ENCODE measurements at regions not wholly inside any gene's neighbourhood (a gene's known extent, or its start where the extent isn't known, plus 50 kb on each side); places are given as distances from the start of the nearest gene placed in this dataset.

DNA sequence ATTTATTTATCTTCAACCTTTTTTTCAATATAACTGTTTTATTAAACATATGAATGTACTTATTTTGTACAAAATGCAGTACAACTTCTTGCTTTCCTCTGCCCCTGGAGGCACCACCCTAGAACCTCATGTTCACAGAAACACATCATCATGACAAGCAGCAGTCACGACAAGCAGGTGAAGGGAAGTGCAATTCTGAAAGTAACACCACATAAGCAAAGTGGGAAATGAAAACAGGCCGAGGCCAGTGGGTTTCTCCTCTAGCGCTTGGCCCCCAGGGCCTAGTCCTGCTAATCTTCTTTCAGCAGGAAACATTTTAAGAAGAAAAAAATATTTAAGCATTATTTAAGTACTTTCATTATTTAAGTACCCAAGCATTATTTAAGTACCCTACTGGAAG, 598.1 kb downstream of the SH2D4B start:
- no peak overlapping the region for H3K27ac Mint-ChIP-seq (ENCODE audit: unreplicated experiment)
- H3K4me1 Mint-ChIP-seq (ENCODE audit: low read depth, unreplicated experiment) = no peaks in the 10 kb centered on the region
- Histone ChIP-seq H3K27me3 (replicated peaks; ENCODE audit: control insufficient read depth, insufficient read depth, low read length) (no peaks in the 10 kb centered on the region), H3K4me1 (no peaks in the 10 kb centered on the region), H3K9me3 (no peaks in the 10 kb centered on the region), H3K36me3 (ENCODE audit: control insufficient read depth, insufficient read depth, low read length) (no peaks in the 10 kb centered on the region), H3K4me3 (ENCODE audit: low read depth, low read length) (no peak overlapping the region)
- H3K9me3 Mint-ChIP-seq (ENCODE audit: unreplicated experiment) = peaks cover 9% of the 10 kb centered on the region
- POLR2A ChIA-PET = no interaction called here
- DNase-seq = no peak
- H3K27me3 Mint-ChIP-seq (ENCODE audit: insufficient read depth, unreplicated experiment) = peaks cover 3% of the 10 kb centered on the region
- TF ChIP-seq, protein P1, sequence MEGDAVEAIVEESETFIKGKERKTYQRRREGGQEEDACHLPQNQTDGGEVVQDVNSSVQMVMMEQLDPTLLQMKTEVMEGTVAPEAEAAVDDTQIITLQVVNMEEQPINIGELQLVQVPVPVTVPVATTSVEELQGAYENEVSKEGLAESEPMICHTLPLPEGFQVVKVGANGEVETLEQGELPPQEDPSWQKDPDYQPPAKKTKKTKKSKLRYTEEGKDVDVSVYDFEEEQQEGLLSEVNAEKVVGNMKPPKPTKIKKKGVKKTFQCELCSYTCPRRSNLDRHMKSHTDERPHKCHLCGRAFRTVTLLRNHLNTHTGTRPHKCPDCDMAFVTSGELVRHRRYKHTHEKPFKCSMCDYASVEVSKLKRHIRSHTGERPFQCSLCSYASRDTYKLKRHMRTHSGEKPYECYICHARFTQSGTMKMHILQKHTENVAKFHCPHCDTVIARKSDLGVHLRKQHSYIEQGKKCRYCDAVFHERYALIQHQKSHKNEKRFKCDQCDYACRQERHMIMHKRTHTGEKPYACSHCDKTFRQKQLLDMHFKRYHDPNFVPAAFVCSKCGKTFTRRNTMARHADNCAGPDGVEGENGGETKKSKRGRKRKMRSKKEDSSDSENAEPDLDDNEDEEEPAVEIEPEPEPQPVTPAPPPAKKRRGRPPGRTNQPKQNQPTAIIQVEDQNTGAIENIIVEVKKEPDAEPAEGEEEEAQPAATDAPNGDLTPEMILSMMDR (IDR thresholded peaks at IDR 0.05; ENCODE audit: insufficient read depth in 1 of 2, low read depth in 1 of 2, low read length in 1 of 2, severe bottlenecking in 1 of 2, unreplicated experiment in 1 of 2) = no peak
- intact Hi-C loops (cut with micrococcal nuclease; ENCODE audit: unreplicated experiment) = no loop called here
- CTCF ChIA-PET = no interaction called here
- no peaks in the 10 kb centered on the region for H3K36me3 Mint-ChIP-seq (ENCODE audit: insufficient read depth, unreplicated experiment)
- BruUV-seq (replicated peaks) = no TSS peak
- H3K4me3 Mint-ChIP-seq (ENCODE audit: unreplicated experiment) = no peak overlapping the region

DNA sequence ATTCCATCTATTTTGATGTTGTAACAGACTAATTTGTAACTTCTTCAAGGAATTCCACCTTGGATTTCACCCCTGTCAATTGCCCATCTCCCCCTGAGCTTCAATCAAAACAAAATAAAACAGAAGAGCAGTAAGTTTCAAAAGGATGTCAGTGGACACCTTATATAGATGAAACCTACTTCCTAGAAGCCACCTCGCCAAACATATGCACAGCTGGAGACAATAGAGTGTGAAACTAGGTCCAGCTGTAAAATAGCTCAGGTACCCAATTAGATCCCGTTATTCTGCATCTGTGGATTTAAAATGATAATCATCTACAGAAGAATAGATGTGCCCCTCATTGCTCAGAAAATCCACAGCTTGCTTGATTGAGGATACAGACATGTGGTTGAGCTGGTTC, 598.6 kb downstream of the SH2D4B start:
- H3K36me3 ChIP-seq (ENCODE audit: control insufficient read depth, insufficient read depth, low read length) = no peaks in the 10 kb centered on the region
- ChIA-PET CTCF (no interaction called here), POLR2A (no interaction called here)
- no peak overlapping the region for H3K4me3 Mint-ChIP-seq (ENCODE audit: unreplicated experiment)
- DNase-seq = no peak
- no peaks in the 10 kb centered on the region for H3K4me1 ChIP-seq
- H3K27me3 Mint-ChIP-seq (ENCODE audit: insufficient read depth, unreplicated experiment) = no peaks in the 10 kb centered on the region
- H3K9me3 Mint-ChIP-seq (ENCODE audit: unreplicated experiment) = peaks cover 9% of the 10 kb centered on the region
- no peaks in the 10 kb centered on the region for H3K36me3 Mint-ChIP-seq (ENCODE audit: insufficient read depth, unreplicated experiment)
- H3K27me3 ChIP-seq (replicated peaks; ENCODE audit: control insufficient read depth, insufficient read depth, low read length) = no peaks in the 10 kb centered on the region
- no peak overlapping the region for H3K4me3 ChIP-seq (ENCODE audit: low read depth, low read length)
- BruUV-seq (replicated peaks) = no TSS peak
- no peaks in the 10 kb centered on the region for H3K9me3 ChIP-seq
- no peaks in the 10 kb centered on the region for H3K4me1 Mint-ChIP-seq (ENCODE audit: low read depth, unreplicated experiment)
- intact Hi-C loops (cut with micrococcal nuclease; ENCODE audit: unreplicated experiment) = no loop called here
- TF ChIP-seq, protein P1 (IDR thresholded peaks at IDR 0.05; ENCODE audit: insufficient read depth in 1 of 2, low read depth in 1 of 2, low read length in 1 of 2, severe bottlenecking in 1 of 2, unreplicated experiment in 1 of 2) = no peak
- no peak overlapping the region for H3K27ac Mint-ChIP-seq (ENCODE audit: unreplicated experiment)

DNA sequence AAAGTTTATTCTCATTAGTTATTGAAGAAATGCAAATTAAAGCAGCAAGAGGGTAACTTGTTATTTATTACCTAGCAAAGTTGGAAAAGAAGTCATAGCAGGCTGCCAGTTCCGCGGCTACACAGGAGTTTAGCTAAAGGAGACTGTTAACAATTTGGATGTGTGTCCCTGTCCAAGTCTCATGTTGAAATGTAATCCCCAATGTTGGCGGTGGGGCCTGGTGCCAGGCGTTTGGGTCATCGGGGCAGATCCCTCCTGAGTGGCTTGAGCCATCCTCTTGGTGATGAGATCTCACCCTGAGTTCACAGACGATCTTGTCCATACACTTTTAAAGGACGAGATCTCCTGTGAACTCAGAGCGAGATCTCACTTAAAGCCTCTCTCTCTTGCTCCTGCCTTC, 608.3 kb downstream of the SH2D4B start:
- ChIA-PET POLR2A (no interaction called here), CTCF (no interaction called here)
- Histone ChIP-seq H3K9me3 (no peaks in the 10 kb centered on the region), H3K4me1 (no peaks in the 10 kb centered on the region), H3K36me3 (ENCODE audit: control insufficient read depth, insufficient read depth, low read length) (no peaks in the 10 kb centered on the region), H3K27me3 (replicated peaks; ENCODE audit: control insufficient read depth, insufficient read depth, low read length) (no peaks in the 10 kb centered on the region), H3K4me3 (ENCODE audit: low read depth, low read length) (no peak overlapping the region)
- no TSS peak for BruUV-seq (replicated peaks)
- no peaks in the 10 kb centered on the region for H3K9me3 Mint-ChIP-seq (ENCODE audit: unreplicated experiment)
- intact Hi-C loops (cut with micrococcal nuclease; ENCODE audit: unreplicated experiment) = no loop called here
- H3K4me1 Mint-ChIP-seq (ENCODE audit: low read depth, unreplicated experiment) = no peaks in the 10 kb centered on the region
- no peak overlapping the region for H3K27ac Mint-ChIP-seq (ENCODE audit: unreplicated experiment)
- TF ChIP-seq, protein P1 (IDR thresholded peaks at IDR 0.05; ENCODE audit: insufficient read depth in 1 of 2, low read depth in 1 of 2, low read length in 1 of 2, severe bottlenecking in 1 of 2, unreplicated experiment in 1 of 2) = no peak
- no peaks in the 10 kb centered on the region for H3K36me3 Mint-ChIP-seq (ENCODE audit: insufficient read depth, unreplicated experiment)
- DNase-seq = no peak
- H3K27me3 Mint-ChIP-seq (ENCODE audit: insufficient read depth, unreplicated experiment) = no peaks in the 10 kb centered on the region
- no peak overlapping the region for H3K4me3 Mint-ChIP-seq (ENCODE audit: unreplicated experiment)
